ENCODE measurements at regions not wholly inside any gene's neighbourhood (a gene's known extent, or its start where the extent isn't known, plus 50 kb on each side); places are given as distances from the start of the nearest gene placed in this dataset.
A peak's percentile ranks its signal among the peaks of the same experiment; 100 is the strongest.

DNA sequence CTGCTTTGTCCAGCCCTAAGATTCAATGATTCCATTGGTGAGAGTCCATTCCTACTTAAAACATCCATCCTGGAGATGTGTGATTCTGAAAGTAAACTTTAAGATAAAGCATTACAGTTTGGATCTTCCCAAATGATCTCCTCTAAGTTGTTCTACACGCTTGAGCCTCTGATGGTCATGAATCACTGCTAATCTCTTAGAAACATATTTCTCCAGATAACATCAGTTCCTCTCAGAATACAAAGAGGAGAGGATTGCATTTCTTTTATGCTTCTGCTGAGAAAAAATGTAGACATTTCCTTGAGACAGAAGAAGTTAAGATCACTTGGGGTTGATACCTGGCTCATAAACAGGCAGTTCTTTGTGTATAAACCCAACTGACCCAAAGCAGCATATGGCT is 281.2 kb upstream of the DPH6 start:
- Histone ChIP-seq H4K8ac (ENCODE audit: low read length) (no peak overlapping the region), H2BK5ac (ENCODE audit: low read depth, low read length, poor library complexity, severe bottlenecking) (no peak overlapping the region), H3K18ac (ENCODE audit: low read depth in 1 of 2, low read length in 2 of 2) (no peak overlapping the region), H3K79me1 (replicated peaks; ENCODE audit: low read length, poor library complexity, severe bottlenecking) (no peaks in the 10 kb centered on the region), H3K4me3 (ENCODE audit: insufficient read depth in 1 of 2, low read depth in 1 of 2, low read length in 2 of 2) (no peak overlapping the region), H2BK12ac (ENCODE audit: low read length in 2 of 2) (no peak overlapping the region), H2BK15ac (ENCODE audit: low read depth, poor library complexity, severe bottlenecking) (no peak overlapping the region), H3K4me2 (ENCODE audit: low read length, poor library complexity, severe bottlenecking) (no peak overlapping the region), H3K4ac (ENCODE audit: low read depth in 1 of 2, low read length in 2 of 2) (no peak overlapping the region), H2BK120ac (ENCODE audit: low read depth, low read length) (no peak overlapping the region), H3K4me1 (ENCODE audit: control insufficient read depth, insufficient read depth, low read depth, low read length) (peaks cover 1% of the 10 kb centered on the region), H2AK5ac (ENCODE audit: low read length, severe bottlenecking) (no peak overlapping the region), H2AFZ (ENCODE audit: low read depth, low read length) (no peak overlapping the region), H3K9ac (ENCODE audit: low read length) (no peak overlapping the region), H3K36me3 (ENCODE audit: control insufficient read depth in 1 of 2, insufficient read depth in 2 of 2, low read depth in 1 of 2, low read length in 2 of 2) (no peaks in the 10 kb centered on the region), H3K14ac (ENCODE audit: low read length in 2 of 2) (no peak overlapping the region), H3K23ac (ENCODE audit: low read length in 2 of 2) (no peak overlapping the region), H4K91ac (ENCODE audit: low read length) (no peak overlapping the region), H3K27ac (ENCODE audit: low read length, poor library complexity, severe bottlenecking) (no peak overlapping the region), H3K9me3 (ENCODE audit: control insufficient read depth, low read length) (no peaks in the 10 kb centered on the region), H3K27me3 (ENCODE audit: control insufficient read depth in 1 of 2, insufficient read depth in 1 of 2, low read length in 2 of 2) (no peaks in the 10 kb centered on the region)
- DNase-seq: peak; percentile 43
- WGBS: no CpG with 5 or more reads among the region's 1 CpG

DNA sequence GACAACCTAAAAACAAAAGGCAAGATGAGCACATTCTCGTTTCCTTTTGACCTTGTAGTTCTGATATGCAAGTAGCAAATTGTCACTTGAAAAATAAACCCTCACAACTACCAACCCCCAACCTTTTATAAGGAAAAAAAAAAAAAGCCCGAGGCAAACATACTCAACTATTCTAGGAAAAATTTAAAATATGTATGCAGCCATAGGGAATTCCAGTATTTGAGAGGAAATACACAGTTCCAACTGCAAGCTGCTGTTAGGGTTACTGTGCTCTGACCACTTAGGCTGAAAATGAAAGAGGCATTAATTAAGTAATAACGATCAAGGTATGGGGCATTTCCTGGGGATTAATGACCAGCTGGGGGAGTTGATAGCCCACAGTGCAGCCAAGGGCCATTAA is 281.9 kb upstream of the DPH6 start:
- Histone ChIP-seq H3K23ac (ENCODE audit: low read length in 2 of 2) (no peak overlapping the region), H3K9me3 (ENCODE audit: control insufficient read depth, low read length) (no peaks in the 10 kb centered on the region), H3K36me3 (ENCODE audit: control insufficient read depth in 1 of 2, insufficient read depth in 2 of 2, low read depth in 1 of 2, low read length in 2 of 2) (no peaks in the 10 kb centered on the region), H2BK120ac (ENCODE audit: low read depth, low read length) (no peak overlapping the region), H3K79me1 (replicated peaks; ENCODE audit: low read length, poor library complexity, severe bottlenecking) (no peaks in the 10 kb centered on the region), H2AK5ac (ENCODE audit: low read length, severe bottlenecking) (no peak overlapping the region), H4K8ac (ENCODE audit: low read length) (no peak overlapping the region), H2AFZ (ENCODE audit: low read depth, low read length) (no peak overlapping the region), H3K9ac (ENCODE audit: low read length) (no peak overlapping the region), H3K27ac (ENCODE audit: low read length, poor library complexity, severe bottlenecking) (no peak overlapping the region), H3K4me3 (ENCODE audit: insufficient read depth in 1 of 2, low read depth in 1 of 2, low read length in 2 of 2) (no peak overlapping the region), H2BK5ac (ENCODE audit: low read depth, low read length, poor library complexity, severe bottlenecking) (no peak overlapping the region), H2BK12ac (ENCODE audit: low read length in 2 of 2) (peak overlapping the region in 1 of 2 experiments; percentile 54), H2BK15ac (ENCODE audit: low read depth, poor library complexity, severe bottlenecking) (no peak overlapping the region), H3K4me2 (ENCODE audit: low read length, poor library complexity, severe bottlenecking) (no peak overlapping the region), H3K18ac (ENCODE audit: low read depth in 1 of 2, low read length in 2 of 2) (peak overlapping the region in 1 of 2 experiments; percentile 21), H3K14ac (ENCODE audit: low read length in 2 of 2) (no peak overlapping the region), H4K91ac (ENCODE audit: low read length) (no peak overlapping the region), H3K27me3 (ENCODE audit: control insufficient read depth in 1 of 2, insufficient read depth in 1 of 2, low read length in 2 of 2) (no peaks in the 10 kb centered on the region), H3K4me1 (ENCODE audit: control insufficient read depth, insufficient read depth, low read depth, low read length) (peaks cover 1% of the 10 kb centered on the region), H3K4ac (ENCODE audit: low read depth in 1 of 2, low read length in 2 of 2) (no peak overlapping the region)
- DNase-seq: peak; percentile 11
- 26% methylated on average over 2 of the region's 3 CpGs for WGBS

DNA sequence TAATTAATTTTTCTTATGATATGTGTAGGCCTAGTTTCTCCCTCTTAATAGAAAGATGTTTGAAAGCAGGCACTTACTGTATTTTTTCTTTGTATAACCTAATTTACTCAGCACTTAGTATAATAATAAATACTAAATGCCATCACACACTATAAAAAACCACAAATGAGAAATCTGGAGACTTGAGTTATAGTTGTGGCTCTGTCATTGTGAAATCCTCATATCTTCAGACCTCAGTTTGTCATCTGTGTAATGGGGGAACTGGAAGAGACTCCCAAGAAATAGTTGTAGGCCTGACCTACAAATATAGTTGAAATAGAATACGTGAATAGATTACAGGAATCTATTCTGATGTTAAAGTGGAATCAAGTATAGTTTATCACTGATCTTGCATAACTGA is 287.6 kb upstream of the DPH6 start:
- no peak overlapping the region for H3K14ac ChIP-seq (ENCODE audit: low read length in 2 of 2)
- no peak overlapping the region for H4K8ac ChIP-seq (ENCODE audit: low read length)
- WGBS: no CpG with 5 or more reads among the region's 1 CpG
- H3K23ac ChIP-seq (ENCODE audit: low read length in 2 of 2): no peak overlapping the region
- H3K4me1 ChIP-seq (ENCODE audit: control insufficient read depth, insufficient read depth, low read depth, low read length): no peaks in the 10 kb centered on the region
- H2AFZ ChIP-seq (ENCODE audit: low read depth, low read length): no peak overlapping the region
- H3K18ac ChIP-seq (ENCODE audit: low read depth in 1 of 2, low read length in 2 of 2): no peak overlapping the region
- no peaks in the 10 kb centered on the region for H3K9me3 ChIP-seq (ENCODE audit: control insufficient read depth, low read length)
- no peak overlapping the region for H3K9ac ChIP-seq (ENCODE audit: low read length)
- no peak overlapping the region for H4K91ac ChIP-seq (ENCODE audit: low read length)
- no peak for DNase-seq
- no peaks in the 10 kb centered on the region for H3K27me3 ChIP-seq (ENCODE audit: control insufficient read depth in 1 of 2, insufficient read depth in 1 of 2, low read length in 2 of 2)
- no peak overlapping the region for H2BK15ac ChIP-seq (ENCODE audit: low read depth, poor library complexity, severe bottlenecking)
- H3K4me2 ChIP-seq (ENCODE audit: low read length, poor library complexity, severe bottlenecking): no peak overlapping the region
- H3K79me1 ChIP-seq (replicated peaks; ENCODE audit: low read length, poor library complexity, severe bottlenecking): no peaks in the 10 kb centered on the region
- H3K27ac ChIP-seq (ENCODE audit: low read length, poor library complexity, severe bottlenecking): no peak overlapping the region
- no peak overlapping the region for H3K4ac ChIP-seq (ENCODE audit: low read depth in 1 of 2, low read length in 2 of 2)
- H3K36me3 ChIP-seq (ENCODE audit: control insufficient read depth in 1 of 2, insufficient read depth in 2 of 2, low read depth in 1 of 2, low read length in 2 of 2): no peaks in the 10 kb centered on the region
- no peak overlapping the region for H2BK120ac ChIP-seq (ENCODE audit: low read depth, low read length)
- H2BK5ac ChIP-seq (ENCODE audit: low read depth, low read length, poor library complexity, severe bottlenecking): no peak overlapping the region
- no peak overlapping the region for H3K4me3 ChIP-seq (ENCODE audit: insufficient read depth in 1 of 2, low read depth in 1 of 2, low read length in 2 of 2)
- H2AK5ac ChIP-seq (ENCODE audit: low read length, severe bottlenecking): no peak overlapping the region
- H2BK12ac ChIP-seq (ENCODE audit: low read length in 2 of 2): no peak overlapping the region

DNA sequence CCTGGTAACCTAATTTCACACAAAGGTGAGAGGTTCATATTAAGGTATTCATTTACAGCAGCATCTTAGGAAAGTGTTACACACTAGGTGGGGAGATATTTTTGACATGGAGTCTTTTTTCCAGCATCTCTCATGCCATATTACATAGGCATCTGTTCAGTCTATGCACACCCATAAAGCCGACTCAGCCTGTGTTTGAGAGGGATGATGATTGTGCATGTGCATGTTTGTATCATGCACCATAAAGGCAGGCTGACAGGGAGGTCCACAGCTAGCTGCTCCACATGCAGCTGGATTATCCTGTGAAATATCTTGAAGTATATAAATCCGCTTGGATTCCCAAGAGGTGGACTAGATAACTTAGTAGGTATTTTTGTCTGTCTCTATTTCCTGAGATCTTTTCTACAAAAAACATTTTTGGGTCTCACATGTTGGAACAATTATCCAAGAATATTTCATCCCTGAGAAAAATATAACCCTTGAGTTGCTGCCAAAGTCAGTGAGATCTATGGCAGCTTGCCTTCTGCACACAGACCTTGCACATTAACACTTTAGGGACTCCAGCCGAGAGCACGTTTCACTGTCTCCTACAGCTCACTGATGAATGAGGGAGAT is 288.4 kb upstream of the DPH6 start:
- H3K79me1 ChIP-seq (replicated peaks; ENCODE audit: low read length, poor library complexity, severe bottlenecking): no peaks in the 10 kb centered on the region
- peaks cover 0 to 1% of the 10 kb centered on the region in 2 experiments for H3K27me3 ChIP-seq (ENCODE audit: control insufficient read depth in 1 of 2, insufficient read depth in 1 of 2, low read length in 2 of 2)
- no peaks in the 10 kb centered on the region for H3K36me3 ChIP-seq (ENCODE audit: control insufficient read depth in 1 of 2, insufficient read depth in 2 of 2, low read depth in 1 of 2, low read length in 2 of 2)
- H3K4me1 ChIP-seq (ENCODE audit: control insufficient read depth, insufficient read depth, low read depth, low read length): no peaks in the 10 kb centered on the region
- no peak overlapping the region for H3K4me3 ChIP-seq (ENCODE audit: insufficient read depth in 1 of 2, low read depth in 1 of 2, low read length in 2 of 2)
- H2BK120ac ChIP-seq (ENCODE audit: low read depth, low read length): no peak overlapping the region
- no peak overlapping the region for H3K14ac ChIP-seq (ENCODE audit: low read length in 2 of 2)
- H3K27ac ChIP-seq (ENCODE audit: low read length, poor library complexity, severe bottlenecking): no peak overlapping the region
- H4K91ac ChIP-seq (ENCODE audit: low read length): no peak overlapping the region
- no peak overlapping the region for H3K4me2 ChIP-seq (ENCODE audit: low read length, poor library complexity, severe bottlenecking)
- no peak overlapping the region for H3K18ac ChIP-seq (ENCODE audit: low read depth in 1 of 2, low read length in 2 of 2)
- H2BK15ac ChIP-seq (ENCODE audit: low read depth, poor library complexity, severe bottlenecking): no peak overlapping the region
- H3K23ac ChIP-seq (ENCODE audit: low read length in 2 of 2): no peak overlapping the region
- H2AFZ ChIP-seq (ENCODE audit: low read depth, low read length): no peak overlapping the region
- 100% methylated on average over 1 of the region's 4 CpGs for WGBS
- H4K8ac ChIP-seq (ENCODE audit: low read length): no peak overlapping the region
- no peak overlapping the region for H2AK5ac ChIP-seq (ENCODE audit: low read length, severe bottlenecking)
- H3K9ac ChIP-seq (ENCODE audit: low read length): no peak overlapping the region
- H3K9me3 ChIP-seq (ENCODE audit: control insufficient read depth, low read length): no peaks in the 10 kb centered on the region
- no peak for DNase-seq
- no peak overlapping the region for H2BK5ac ChIP-seq (ENCODE audit: low read depth, low read length, poor library complexity, severe bottlenecking)
- H3K4ac ChIP-seq (ENCODE audit: low read depth in 1 of 2, low read length in 2 of 2): no peak overlapping the region
- no peak overlapping the region for H2BK12ac ChIP-seq (ENCODE audit: low read length in 2 of 2)
